HEK293 (cell line): ENCODE measurements at regions not wholly inside any gene's neighbourhood (a gene's known extent, or its start where the extent isn't known, plus 50 kb on each side); places are given as distances from the start of the nearest gene placed in this dataset.

Experiments
- CTCF ChIA-PET: fragments of 350-600 bp; formaldehyde crosslinking; extraction: SDS; loops from one replicate; lab custom pipeline; 2021; ENCODE audit warnings: antibody characterized with exemption; lab: Yijun Ruan, JAX
- POLR2A ChIA-PET: fragments of 300-600 bp; formaldehyde crosslinking; extraction: SDS; loops from one replicate; lab custom pipeline; 2020; ENCODE audit warnings: antibody characterized with exemption, inconsistent platforms; lab: Yijun Ruan, JAX
- H3K27ac ChIP-seq: fragments of 200-500 bp; sonication (Bioruptor generic); 2 replicates; pipeline ENCODE4 v1.5.1; 2014; ENCODE audit warnings: low read depth, low read length, control low read depth, inconsistent platforms; ENCODE audit errors: extremely low read depth
- H3K36me3 ChIP-seq, 2 experiments: fragments of 200-500 bp in 1 of 2; sonication (Bioruptor generic) in 1 of 2; 1 replicate in 1 of 2; 2 replicates in 1 of 2; pipeline ENCODE4 v1.5.1; 2014 to 2017; ENCODE audit warnings: inconsistent platforms in 2 of 2, low read length in 2 of 2; ENCODE audit not compliant: control insufficient read depth in 2 of 2, insufficient read depth in 1 of 2
- H3K4me1 ChIP-seq: fragments of 200-500 bp; sonication (Bioruptor generic); 2 replicates; pipeline ENCODE4 v1.5.1; 2014; ENCODE audit warnings: mild to moderate bottlenecking, low read length, inconsistent platforms; ENCODE audit not compliant: control insufficient read depth, insufficient read depth
- H3K4me3 ChIP-seq: 2 replicates; pipeline ENCODE4 v1.5.1; 2011; ENCODE audit warnings: low read depth, mild to moderate bottlenecking, control low read depth, low read length, moderate library complexity
- H3K9me3 ChIP-seq: fragments of 200-500 bp; sonication (Bioruptor generic); 2 replicates; pipeline ENCODE4 v1.5.1; 2014; ENCODE audit warnings: low read depth, low read length, inconsistent platforms; ENCODE audit not compliant: control insufficient read depth, insufficient read depth
- CTCF ChIP-seq: fragments of 450-650 bp; formaldehyde crosslinking; IDR thresholded peaks from 2 replicates; pipeline ENCODE4 v1.5.1; 2016; ENCODE audit warnings: missing biosample characterization, missing genetic modification characterization
- GLI2 ChIP-seq: fragments of 450-650 bp; formaldehyde crosslinking; IDR thresholded peaks from 2 replicates; pipeline ENCODE4; 2017; ENCODE audit warnings: missing biosample characterization, missing genetic modification characterization, low read depth, borderline replicate concordance
- GLIS2 ChIP-seq: fragments of 450-650 bp; formaldehyde crosslinking; IDR thresholded peaks from 2 replicates; pipeline ENCODE4 v1.5.1; 2016; ENCODE audit warnings: missing biosample characterization, missing genetic modification characterization
- KLF10 ChIP-seq: fragments of 450-650 bp; IDR thresholded peaks from 2 replicates; pipeline ENCODE4 v1.5.1; 2018; ENCODE audit warnings: missing biosample characterization, mild to moderate bottlenecking, missing genetic modification characterization
- KLF8 ChIP-seq: fragments of 450-650 bp; formaldehyde crosslinking; IDR thresholded peaks from 2 replicates; pipeline ENCODE4 v1.5.1; 2016; ENCODE audit warnings: missing biosample characterization, missing genetic modification characterization
- PRDM1 ChIP-seq: fragments of 450-650 bp; formaldehyde crosslinking; IDR thresholded peaks from 2 replicates; pipeline ENCODE4; 2016; ENCODE audit warnings: missing biosample characterization, missing genetic modification characterization
- REPIN1 ChIP-seq: fragments of 450-650 bp; formaldehyde crosslinking; IDR thresholded peaks from 2 replicates; pipeline ENCODE4 v1.5.1; 2017; ENCODE audit warnings: missing biosample characterization, missing genetic modification characterization, low read depth
- SP7 ChIP-seq: fragments of 450-650 bp; formaldehyde crosslinking; IDR thresholded peaks from 2 replicates; pipeline ENCODE4 v1.5.1; 2016; ENCODE audit warnings: missing biosample characterization, missing genetic modification characterization
- ZBTB20 ChIP-seq: fragments of 450-650 bp; formaldehyde crosslinking; IDR thresholded peaks from 2 replicates; pipeline ENCODE4 v1.5.1; 2016; ENCODE audit warnings: missing biosample characterization, missing genetic modification characterization
- ZBTB26 ChIP-seq: fragments of 450-650 bp; formaldehyde crosslinking; optimal IDR thresholded peaks from 2 replicates; pipeline ENCODE3; 2016; ENCODE audit warnings: missing biosample characterization, mild to moderate bottlenecking, missing genetic modification characterization
- ZBTB49 ChIP-seq: fragments of 450-650 bp; formaldehyde crosslinking; IDR thresholded peaks from 2 replicates; pipeline ENCODE4 v1.5.1; 2016; ENCODE audit warnings: missing biosample characterization, missing genetic modification characterization, low read depth
- ZBTB8A ChIP-seq: fragments of 450-650 bp; formaldehyde crosslinking; IDR thresholded peaks from 2 replicates; pipeline ENCODE4 v1.5.1; 2016; ENCODE audit warnings: missing biosample characterization, missing genetic modification characterization
- ZFP3 ChIP-seq: fragments of 450-650 bp; formaldehyde crosslinking; IDR thresholded peaks from 2 replicates; pipeline ENCODE4 v1.5.1; 2016; ENCODE audit warnings: low read depth, missing biosample characterization, missing genetic modification characterization
- ZIC2 ChIP-seq: fragments of 450-650 bp; formaldehyde crosslinking; IDR thresholded peaks from 2 replicates; pipeline ENCODE4 v1.5.1; 2016; ENCODE audit warnings: missing biosample characterization, missing genetic modification characterization
- ZNF148 ChIP-seq: fragments of 450-650 bp; formaldehyde crosslinking; IDR thresholded peaks from 2 replicates; pipeline ENCODE4 v1.5.0; 2017; ENCODE audit warnings: missing biosample characterization, missing genetic modification characterization, borderline replicate concordance
- ZNF155 ChIP-seq: fragments of 450-650 bp; formaldehyde crosslinking; IDR thresholded peaks from 2 replicates; pipeline ENCODE4 v1.5.1; 2016; ENCODE audit warnings: missing biosample characterization, missing genetic modification characterization
- ZNF184 ChIP-seq: fragments of 450-650 bp; IDR thresholded peaks from 2 replicates; pipeline ENCODE4 v1.5.1; 2018; ENCODE audit warnings: missing biosample characterization, mild to moderate bottlenecking, missing genetic modification characterization
- ZNF239 ChIP-seq: fragments of 450-650 bp; formaldehyde crosslinking; IDR thresholded peaks from 2 replicates; pipeline ENCODE4 v1.5.1; 2016; ENCODE audit warnings: missing biosample characterization, missing genetic modification characterization
- ZNF341 ChIP-seq: fragments of 450-650 bp; formaldehyde crosslinking; IDR thresholded peaks from 2 replicates; pipeline ENCODE4; 2016; ENCODE audit warnings: low read depth, missing biosample characterization, missing genetic modification characterization
- ZNF354C ChIP-seq: fragments of 450-650 bp; formaldehyde crosslinking; IDR thresholded peaks from 2 replicates; pipeline ENCODE4 v1.5.1; 2016; ENCODE audit warnings: missing biosample characterization, missing genetic modification characterization, low read depth, borderline replicate concordance
- ZNF548 ChIP-seq: fragments of 450-650 bp; formaldehyde crosslinking; IDR thresholded peaks from 2 replicates; pipeline ENCODE4 v1.5.1; 2016; ENCODE audit warnings: missing biosample characterization, missing genetic modification characterization
- ZNF623 ChIP-seq: fragments of 450-650 bp; formaldehyde crosslinking; IDR thresholded peaks from 2 replicates; pipeline ENCODE4 v1.5.1; 2016; ENCODE audit warnings: missing biosample characterization, missing genetic modification characterization
- ZSCAN16 ChIP-seq: fragments of 450-650 bp; formaldehyde crosslinking; IDR thresholded peaks from 2 replicates; pipeline ENCODE4 v1.5.1; 2016; ENCODE audit warnings: missing biosample characterization, missing genetic modification characterization

GRCh38 chr5:124972703-124973102, 226.3 kb upstream of the ZNF608 start (continued):
- TF ChIP-seq GLIS2 (tag by site-specific recombination) (no peak), ZIC2 (no peak), ZBTB8A (tag by site-specific recombination) (no peak), GLI2 (tag by site-specific recombination) (no peak), PRDM1 (no peak), ZNF155 (tag by site-specific recombination) (no peak), KLF10 (no peak), ZNF148 (no peak), ZFP3 (tag by site-specific recombination) (no peak), ZNF623 (tag by site-specific recombination) (no peak), ZBTB20 (no peak)

- no peak overlapping the region for H3K27ac ChIP-seq
- H3K9me3 ChIP-seq, result no peaks in the 10 kb centered on the region
- CTCF ChIA-PET, result interaction anchor here (1.1 kb wide), 1 partner anchor 15 kb away, joined by 3 read pairs; no protein-coding TSS in a partner anchor
- no peaks in the 10 kb centered on the region for H3K36me3 ChIP-seq
- H3K4me1 ChIP-seq, result no peaks in the 10 kb centered on the region
- TF ChIP-seq ZNF354C (tag by site-specific recombination), result no peak
- no peak for TF ChIP-seq KLF8 (tag by site-specific recombination)
- no peak for TF ChIP-seq ZNF184 (tag by site-specific recombination)
- no peak for TF ChIP-seq ZNF341 (tag by site-specific recombination)
- no peak for TF ChIP-seq ZNF548
- TF ChIP-seq ZBTB26 (tag by site-specific recombination), result no peak
- no peak for TF ChIP-seq ZSCAN16
- no peak for TF ChIP-seq ZNF239 (tag by site-specific recombination)
- TF ChIP-seq CTCF (tag by site-specific recombination), result no peak
- TF ChIP-seq SP7 (tag by site-specific recombination), result no peak
- no peak for TF ChIP-seq ZBTB49 (tag by site-specific recombination)
- TF ChIP-seq ZNF623 (tag by site-specific recombination), result no peak
- TF ChIP-seq REPIN1, result no peak
- no peak for TF ChIP-seq GLI2 (tag by site-specific recombination)
- POLR2A ChIA-PET, result no interaction called here
- H3K4me3 ChIP-seq, result no peak overlapping the region
These were observed 227.2 kb upstream of the ZNF608 start for GRCh38 chr5:124973661-124974060.
